ENCODE measurements at regions not wholly inside any gene's neighbourhood (a gene's known extent, or its start where the extent isn't known, plus 50 kb on each side); places are given as distances from the start of the nearest gene placed in this dataset.

GRCh38 chr6:121806116-121806515 is 370.7 kb downstream of the GJA1 start:
- TF ChIP-seq CTCF (IDR thresholded peaks at IDR 0.05) (no peak), ZFX (IDR thresholded peaks at IDR 0.05; ENCODE audit: borderline replicate concordance) (no peak)
